AG04449 (cell line): ENCODE measurements at regions not wholly inside any gene's neighbourhood (a gene's known extent, or its start where the extent isn't known, plus 50 kb on each side); places are given as distances from the start of the nearest gene placed in this dataset.
"Not testable (repeated sequence)": the region's sequence is repeated elsewhere in the genome, so short reads cannot be mapped to it uniquely, and the experiment has no call there.

Experiments used
- CTCF ChIA-PET: fragments of 350-600 bp; formaldehyde crosslinking; extraction: SDS; loops from one replicate; lab custom pipeline; 2021; ENCODE audit warnings: antibody characterized with exemption; lab: Yijun Ruan, JAX
- POLR2A ChIA-PET: fragments of 400-600, 350-600 bp; formaldehyde crosslinking; extraction: SDS; loops from one replicate; lab custom pipeline; 2020; ENCODE audit warnings: antibody characterized with exemption, inconsistent platforms; lab: Yijun Ruan, JAX
- DNase-seq: peaks from one replicate; pipeline ENCODE4 v3.0.0-alpha.2; 2010; ENCODE audit warnings: low read depth, low spot score
- H3K4me3 ChIP-seq: 2 replicates; pipeline ENCODE4 v1.5.1; 2011; ENCODE audit warnings: low read depth, mild to moderate bottlenecking, control low read depth, low read length
- TF ChIP-seq, protein P1 (sequence below): IDR thresholded peaks from one replicate; pipeline ENCODE4 v1.5.1; 2011; ENCODE audit warnings: mild to moderate bottlenecking, moderate library complexity, low read length, control low read depth, inconsistent platforms; ENCODE audit not compliant: insufficient read depth; ENCODE audit errors: missing control alignments

DNA sequence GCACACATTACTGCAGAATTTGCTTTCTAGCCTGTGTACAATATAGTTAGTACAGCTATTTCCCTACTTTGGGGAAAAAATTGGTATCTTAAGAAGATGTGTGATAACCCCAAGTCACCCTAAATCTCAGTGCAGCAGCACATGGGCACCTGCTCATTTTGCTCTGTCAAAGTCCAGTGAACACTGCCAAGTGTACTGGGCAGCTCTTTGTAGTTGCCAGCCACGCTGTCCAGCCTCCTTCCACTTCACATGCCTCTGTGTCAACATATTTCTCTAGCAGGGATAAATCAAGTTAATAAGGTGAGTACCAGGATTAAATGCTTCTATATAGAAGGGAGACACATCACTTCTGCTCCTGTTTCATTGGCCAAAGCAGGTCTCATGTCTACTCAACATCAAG is 87.1 kb upstream of the CDC14C start:
- CTCF ChIA-PET: no interaction called here
- TF ChIP-seq, protein P1, sequence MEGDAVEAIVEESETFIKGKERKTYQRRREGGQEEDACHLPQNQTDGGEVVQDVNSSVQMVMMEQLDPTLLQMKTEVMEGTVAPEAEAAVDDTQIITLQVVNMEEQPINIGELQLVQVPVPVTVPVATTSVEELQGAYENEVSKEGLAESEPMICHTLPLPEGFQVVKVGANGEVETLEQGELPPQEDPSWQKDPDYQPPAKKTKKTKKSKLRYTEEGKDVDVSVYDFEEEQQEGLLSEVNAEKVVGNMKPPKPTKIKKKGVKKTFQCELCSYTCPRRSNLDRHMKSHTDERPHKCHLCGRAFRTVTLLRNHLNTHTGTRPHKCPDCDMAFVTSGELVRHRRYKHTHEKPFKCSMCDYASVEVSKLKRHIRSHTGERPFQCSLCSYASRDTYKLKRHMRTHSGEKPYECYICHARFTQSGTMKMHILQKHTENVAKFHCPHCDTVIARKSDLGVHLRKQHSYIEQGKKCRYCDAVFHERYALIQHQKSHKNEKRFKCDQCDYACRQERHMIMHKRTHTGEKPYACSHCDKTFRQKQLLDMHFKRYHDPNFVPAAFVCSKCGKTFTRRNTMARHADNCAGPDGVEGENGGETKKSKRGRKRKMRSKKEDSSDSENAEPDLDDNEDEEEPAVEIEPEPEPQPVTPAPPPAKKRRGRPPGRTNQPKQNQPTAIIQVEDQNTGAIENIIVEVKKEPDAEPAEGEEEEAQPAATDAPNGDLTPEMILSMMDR: no peak
- no peak overlapping the region for H3K4me3 ChIP-seq
- POLR2A ChIA-PET: no interaction called here
- no peak for DNase-seq

DNA sequence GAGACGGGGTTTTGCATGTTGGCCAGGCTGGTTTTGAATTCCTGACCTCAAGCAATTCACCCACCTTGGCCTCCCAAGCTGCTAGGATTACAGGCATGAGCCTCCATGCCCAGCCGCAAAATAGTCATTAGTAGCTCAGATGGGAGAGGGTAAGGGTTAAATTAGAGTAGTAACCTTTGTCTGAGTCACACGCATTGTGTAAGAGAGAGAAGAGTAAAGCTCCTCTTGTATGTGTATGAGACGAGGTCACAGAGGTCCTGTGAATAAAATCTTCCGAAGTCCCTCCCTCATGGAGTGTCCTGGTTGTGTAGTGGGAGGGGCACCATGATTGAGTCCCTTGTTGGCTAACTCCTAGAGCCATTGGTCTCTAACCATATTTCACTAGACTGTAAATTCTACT is 85.2 kb upstream of the CDC14C start:
- DNase-seq: no peak
- TF ChIP-seq, protein P1: no peak
- ChIA-PET CTCF (no interaction called here), POLR2A (no interaction called here)
- H3K4me3 ChIP-seq: no peak overlapping the region

DNA sequence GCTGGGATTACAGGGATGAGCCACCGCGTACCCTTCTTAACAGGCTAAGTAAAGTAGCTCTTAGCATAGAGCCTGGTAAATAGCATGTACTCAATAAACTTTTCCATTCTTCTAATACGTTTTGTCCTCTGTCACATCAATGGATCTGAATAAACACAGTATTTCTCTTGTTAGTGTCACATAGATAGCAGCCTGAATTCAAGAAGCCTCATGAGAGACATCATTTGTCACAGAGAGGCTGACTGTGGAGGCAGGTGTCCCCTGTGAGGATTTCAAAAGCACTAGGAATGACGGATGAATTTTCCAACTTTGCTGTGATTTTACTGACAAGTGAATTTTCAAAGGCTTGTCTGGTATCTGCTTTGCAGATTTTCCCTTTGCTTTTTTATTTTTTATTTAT is 82.6 kb upstream of the CDC14C start:
- TF ChIP-seq, protein P1: no peak
- H3K4me3 ChIP-seq: no peak overlapping the region
- DNase-seq: no peak
- ChIA-PET POLR2A (no interaction called here), CTCF (no interaction called here)

DNA sequence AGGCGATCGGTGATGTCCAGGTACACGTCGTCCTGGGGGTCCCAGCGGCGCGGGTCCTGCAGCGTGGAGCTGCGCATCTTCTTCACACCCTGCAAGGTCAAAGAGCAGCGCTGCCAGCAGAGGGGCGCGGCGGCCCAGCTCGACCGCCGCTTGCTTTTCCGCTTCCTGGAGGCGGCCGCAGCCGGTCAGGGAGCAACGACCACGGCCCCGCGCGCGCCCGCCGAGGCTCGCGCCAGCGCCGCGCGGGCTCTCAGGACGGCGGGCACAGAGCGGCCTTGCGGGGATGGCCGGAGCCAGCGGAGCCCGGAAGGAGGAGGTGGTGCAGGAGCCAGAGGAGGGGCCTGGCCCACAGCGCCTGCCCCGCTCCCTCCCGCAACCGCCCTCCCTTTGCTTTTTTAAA is 76.4 kb upstream of the CDC14C start:
- TF ChIP-seq, protein P1: no peak
- H3K4me3 ChIP-seq: no peak overlapping the region
- CTCF ChIA-PET: no interaction called here
- POLR2A ChIA-PET: no interaction called here
- no peak for DNase-seq

DNA sequence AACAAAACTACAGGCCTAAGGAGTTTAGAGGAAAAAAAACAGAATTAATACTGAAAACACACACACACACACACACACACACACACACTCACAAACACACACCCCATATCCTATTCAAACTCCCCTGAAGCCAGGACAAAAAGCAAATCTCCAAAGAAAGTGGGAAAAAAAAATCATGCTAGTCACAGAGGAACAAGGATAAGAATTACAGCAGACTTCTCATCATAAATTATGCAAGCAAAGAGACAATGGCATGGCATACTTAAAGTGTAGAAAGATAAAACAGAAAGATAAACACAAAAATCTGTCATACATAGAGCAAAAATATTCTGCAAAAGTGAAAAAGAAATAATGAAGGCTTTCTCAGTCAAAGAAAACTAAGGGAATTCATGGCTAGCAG is 63.9 kb upstream of the CDC14C start:
- H3K4me3 ChIP-seq, CTCF ChIA-PET, POLR2A ChIA-PET, DNase-seq: not testable (repeated sequence)

DNA sequence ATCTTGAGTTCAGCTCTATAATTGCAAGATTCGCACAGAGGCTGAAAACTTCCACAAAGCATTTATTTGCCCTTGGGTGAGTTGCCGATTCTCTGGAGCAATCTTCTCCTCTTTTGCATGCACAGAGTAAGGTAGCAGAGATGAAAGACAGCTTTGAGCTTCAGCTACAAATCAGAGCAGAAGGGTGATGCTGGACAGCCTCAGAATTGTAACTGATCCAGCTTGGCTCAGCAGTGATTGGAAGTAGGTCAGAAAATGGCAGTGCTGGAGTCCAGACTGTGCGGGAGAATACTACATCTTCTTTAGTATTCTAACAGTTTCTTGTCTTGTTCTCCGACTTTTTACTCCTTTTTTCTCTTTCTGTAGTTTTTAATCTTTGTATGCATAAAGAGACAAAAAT is 55.4 kb upstream of the CDC14C start:
- no peak for DNase-seq
- CTCF ChIA-PET: no interaction called here
- POLR2A ChIA-PET: no interaction called here
- H3K4me3 ChIP-seq: no peak overlapping the region
- TF ChIP-seq, protein P1: no peak

DNA sequence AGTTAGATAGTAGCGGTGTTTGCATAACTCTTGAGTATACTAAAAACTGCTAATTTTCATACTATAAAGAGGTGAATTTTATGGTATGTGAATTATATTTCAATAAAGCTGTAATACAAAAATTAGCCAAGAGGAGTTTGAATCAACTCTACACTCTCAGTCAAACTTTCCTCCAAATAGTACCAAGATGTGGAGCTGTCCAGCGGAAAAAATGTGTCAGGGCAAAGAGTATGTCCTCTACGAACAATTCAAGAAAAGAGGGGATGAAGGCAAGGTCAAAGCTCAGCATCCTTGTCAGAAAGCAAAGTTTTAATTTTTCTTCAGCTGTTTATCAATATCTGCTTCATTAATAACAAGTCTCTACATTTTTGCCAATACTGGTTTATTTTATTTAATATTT is 51.8 kb upstream of the CDC14C start:
- ChIA-PET POLR2A (no interaction called here), CTCF (no interaction called here)
- no peak overlapping the region for H3K4me3 ChIP-seq
- TF ChIP-seq, protein P1: no peak
- no peak for DNase-seq
